Skeletal muscle satellite cell (primary cell): ENCODE measurements at regions not wholly inside any gene's neighbourhood (a gene's known extent, or its start where the extent isn't known, plus 50 kb on each side); places are given as distances from the start of the nearest gene placed in this dataset.
"Not testable (repeated sequence)": the region's sequence is repeated elsewhere in the genome, so short reads cannot be mapped to it uniquely, and the experiment has no call there.

Experiments used
- H3K27me3 ChIP-seq: 2 replicates; pipeline ENCODE4 v1.7.0; 2013; ENCODE audit warnings: low read length; ENCODE audit not compliant: control insufficient read depth, insufficient read depth
- H3K36me3 ChIP-seq: 2 replicates; pipeline ENCODE4 v1.7.0; 2013; ENCODE audit warnings: mild to moderate bottlenecking, control low read depth, low read length; ENCODE audit not compliant: insufficient read depth
- H3K4me1 ChIP-seq: 2 replicates; pipeline ENCODE4 v1.7.0; 2013; ENCODE audit warnings: low read length; ENCODE audit not compliant: control insufficient read depth, insufficient read depth
- H3K4me2 ChIP-seq: 2 replicates; pipeline ENCODE4 v1.7.0; 2013; ENCODE audit warnings: mild to moderate bottlenecking, low read length
- H3K4me3 ChIP-seq: 2 replicates; pipeline ENCODE4 v1.7.0; 2013; ENCODE audit warnings: low read length
- H3K9ac ChIP-seq: 2 replicates; pipeline ENCODE4 v1.7.0; 2013; ENCODE audit warnings: mild to moderate bottlenecking, low read depth, low read length, moderate library complexity
- H3K9me3 ChIP-seq: replicated peaks from 2 replicates; pipeline ENCODE4 v1.7.0; 2013; ENCODE audit warnings: mild to moderate bottlenecking, control low read depth, low read length

DNA sequence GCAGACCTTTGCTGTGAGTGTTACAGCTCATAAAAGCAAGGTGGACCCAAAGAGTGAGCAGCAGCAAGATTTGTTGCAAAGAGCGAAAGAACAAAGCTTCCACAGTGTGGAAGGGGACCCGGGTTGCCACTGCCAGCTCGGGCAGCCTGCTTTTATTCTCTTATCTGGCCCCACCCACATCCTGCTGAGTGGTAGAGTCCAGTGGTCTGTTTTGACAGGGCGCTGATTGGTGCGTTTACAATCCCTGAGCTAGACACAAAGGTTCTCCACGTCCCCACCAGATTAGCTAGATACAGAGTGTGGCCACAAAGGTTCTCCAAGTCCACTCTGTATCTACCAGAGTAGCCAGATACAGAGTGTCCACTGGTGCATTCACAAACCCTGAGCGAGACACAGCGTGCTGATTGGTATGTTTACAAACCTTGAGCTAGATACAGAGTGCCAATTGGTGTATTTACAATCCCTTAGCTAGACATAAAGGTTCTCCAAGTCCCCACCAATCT lies 86.2 kb upstream of the C15orf39 start:
- H3K9me3 ChIP-seq, H3K4me1 ChIP-seq, H3K9ac ChIP-seq, H3K36me3 ChIP-seq, H3K4me2 ChIP-seq, H3K4me3 ChIP-seq: not testable (repeated sequence)
- H3K27me3 ChIP-seq = peaks cover 11% of the 10 kb centered on the region

DNA sequence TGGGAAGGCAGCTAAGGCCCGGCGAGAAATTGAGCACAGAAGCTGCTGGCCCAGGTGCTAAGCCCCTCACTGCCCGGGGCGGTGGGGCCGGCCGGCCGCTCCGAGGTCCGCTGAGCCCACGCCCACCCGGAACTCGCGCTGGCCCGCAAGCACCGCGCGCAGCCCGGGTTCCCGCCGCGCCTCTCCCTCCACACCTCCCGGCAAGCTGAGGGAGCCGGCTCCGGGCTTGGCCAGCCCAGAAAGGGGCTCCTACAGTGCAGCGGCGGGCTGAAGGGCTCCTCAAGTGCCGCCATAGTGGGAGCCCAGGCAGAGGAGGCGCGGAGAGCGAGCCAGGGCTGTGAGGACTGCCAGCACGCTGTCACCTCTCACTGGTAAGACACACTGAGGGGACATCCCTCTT lies 85.5 kb upstream of the C15orf39 start:
- H3K36me3 ChIP-seq, H3K4me1 ChIP-seq, H3K4me2 ChIP-seq, H3K9ac ChIP-seq, H3K9me3 ChIP-seq, H3K4me3 ChIP-seq, H3K27me3 ChIP-seq: not testable (repeated sequence)

DNA sequence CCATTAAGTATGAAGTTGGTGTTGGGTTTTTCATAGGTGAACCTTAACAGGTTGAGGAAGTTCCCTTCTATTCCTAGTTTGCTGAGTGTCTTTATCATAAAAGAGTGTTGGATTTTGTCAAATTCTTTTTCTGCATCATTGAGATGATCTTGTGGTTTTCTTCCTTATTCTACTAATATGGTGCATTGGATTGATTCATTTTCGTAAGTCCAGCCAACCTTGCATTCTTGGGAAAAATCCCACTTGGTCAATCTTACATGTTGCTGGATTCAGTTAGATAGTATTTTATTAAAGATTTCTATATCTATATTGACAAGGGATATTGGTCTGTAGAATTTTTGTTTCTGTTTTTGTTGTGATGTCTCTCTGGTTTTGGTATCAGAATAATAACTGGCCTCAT lies 83.7 kb upstream of the C15orf39 start:
- no peak overlapping the region for H3K9ac ChIP-seq
- H3K4me3 ChIP-seq = no peak overlapping the region
- H3K4me2 ChIP-seq = no peak overlapping the region
- peaks cover 3% of the 10 kb centered on the region for H3K9me3 ChIP-seq
- H3K27me3 ChIP-seq = peaks cover 2% of the 10 kb centered on the region
- H3K36me3 ChIP-seq = no peaks in the 10 kb centered on the region
- H3K4me1 ChIP-seq = no peaks in the 10 kb centered on the region

DNA sequence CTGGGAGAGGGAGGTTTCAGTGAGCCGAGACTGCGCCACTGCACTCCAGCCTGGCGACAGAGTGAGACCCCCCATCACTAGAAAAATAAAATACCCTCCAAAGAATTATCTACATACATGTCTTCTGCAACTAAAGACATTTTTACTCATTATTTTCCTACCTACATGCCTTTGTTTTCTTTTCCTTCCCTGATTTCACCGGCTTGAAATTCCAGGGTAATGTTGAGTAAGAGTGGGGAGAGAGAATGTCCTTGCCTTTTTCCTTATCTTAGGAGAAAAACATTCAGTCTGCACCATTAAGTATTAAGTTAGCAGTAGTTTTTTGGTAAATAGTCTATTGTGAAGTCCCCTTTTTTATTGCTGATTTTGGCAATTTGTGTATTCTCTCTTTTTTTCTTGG lies 82.4 kb upstream of the C15orf39 start:
- not testable (repeated sequence) for H3K9me3 ChIP-seq, H3K4me2 ChIP-seq, H3K9ac ChIP-seq, H3K4me1 ChIP-seq, H3K4me3 ChIP-seq, H3K27me3 ChIP-seq, H3K36me3 ChIP-seq

DNA sequence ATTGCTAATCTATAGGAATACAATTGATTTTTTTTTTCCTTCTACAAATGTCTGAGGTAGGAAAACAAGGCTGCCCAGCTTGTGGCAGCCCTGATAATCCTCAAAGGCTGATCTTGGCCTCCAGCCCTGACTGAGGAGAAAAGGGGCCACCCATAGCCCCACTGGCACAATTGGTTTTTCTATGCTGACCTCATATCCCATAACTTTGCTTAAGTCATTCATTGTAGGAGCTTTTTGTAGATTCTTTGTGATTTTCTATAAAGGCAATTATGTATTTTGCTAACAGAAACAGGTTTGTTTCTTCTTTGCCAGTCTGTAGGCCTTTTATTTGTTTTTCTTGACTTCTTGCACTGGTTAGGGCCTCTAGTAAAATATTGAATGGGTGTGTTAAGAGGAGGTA lies 80.2 kb upstream of the C15orf39 start:
- H3K9me3 ChIP-seq = no peaks in the 10 kb centered on the region
- H3K36me3 ChIP-seq = no peaks in the 10 kb centered on the region
- H3K4me2 ChIP-seq = no peak overlapping the region
- no peak overlapping the region for H3K9ac ChIP-seq
- H3K4me3 ChIP-seq = no peak overlapping the region
- no peaks in the 10 kb centered on the region for H3K27me3 ChIP-seq
- no peaks in the 10 kb centered on the region for H3K4me1 ChIP-seq

DNA sequence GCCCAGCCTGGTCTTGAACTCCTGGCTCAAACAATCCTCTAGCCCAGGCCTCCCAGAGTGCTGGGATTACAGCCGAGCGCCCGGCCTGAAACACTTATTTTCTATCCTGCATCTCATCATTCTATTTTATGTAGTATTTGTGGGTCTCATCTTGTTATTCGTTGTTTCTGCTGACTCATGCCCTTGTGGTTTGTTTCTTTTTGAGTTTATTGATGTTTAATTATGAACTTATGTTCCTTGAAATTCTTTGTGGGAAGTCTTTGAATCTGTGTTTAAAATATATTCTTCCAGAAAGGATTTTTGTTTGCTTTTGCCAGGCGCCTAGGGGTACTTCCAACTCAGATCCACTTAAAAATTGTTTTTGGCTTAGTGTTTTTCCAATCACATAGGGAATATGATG lies 78.3 kb upstream of the C15orf39 start:
- H3K4me2 ChIP-seq = no peak overlapping the region
- no peaks in the 10 kb centered on the region for H3K4me1 ChIP-seq
- H3K9ac ChIP-seq = no peak overlapping the region
- no peaks in the 10 kb centered on the region for H3K36me3 ChIP-seq
- no peak overlapping the region for H3K4me3 ChIP-seq
- no peaks in the 10 kb centered on the region for H3K9me3 ChIP-seq
- H3K27me3 ChIP-seq = no peaks in the 10 kb centered on the region

DNA sequence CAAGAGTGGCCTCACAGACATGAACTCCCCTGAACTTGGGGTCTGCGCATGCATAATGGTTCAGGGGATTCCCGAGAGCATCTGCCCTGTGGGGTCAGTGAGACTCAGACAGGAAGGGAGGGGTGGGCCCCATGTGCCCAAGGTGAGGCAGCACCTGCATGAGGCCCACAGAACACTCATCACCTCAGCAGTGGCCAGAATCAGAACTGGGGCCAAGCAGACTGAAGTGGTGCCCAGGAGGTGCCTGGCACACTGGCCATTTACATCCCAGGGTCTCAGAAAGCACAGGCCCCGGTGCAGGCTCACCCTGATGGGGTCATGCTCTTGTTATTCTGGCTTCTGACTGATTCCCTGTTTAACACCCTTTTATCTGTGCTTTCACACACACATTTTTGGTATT lies 77.4 kb upstream of the C15orf39 start:
- not testable (repeated sequence) for H3K4me2 ChIP-seq, H3K4me3 ChIP-seq, H3K9ac ChIP-seq, H3K9me3 ChIP-seq, H3K4me1 ChIP-seq, H3K36me3 ChIP-seq, H3K27me3 ChIP-seq

DNA sequence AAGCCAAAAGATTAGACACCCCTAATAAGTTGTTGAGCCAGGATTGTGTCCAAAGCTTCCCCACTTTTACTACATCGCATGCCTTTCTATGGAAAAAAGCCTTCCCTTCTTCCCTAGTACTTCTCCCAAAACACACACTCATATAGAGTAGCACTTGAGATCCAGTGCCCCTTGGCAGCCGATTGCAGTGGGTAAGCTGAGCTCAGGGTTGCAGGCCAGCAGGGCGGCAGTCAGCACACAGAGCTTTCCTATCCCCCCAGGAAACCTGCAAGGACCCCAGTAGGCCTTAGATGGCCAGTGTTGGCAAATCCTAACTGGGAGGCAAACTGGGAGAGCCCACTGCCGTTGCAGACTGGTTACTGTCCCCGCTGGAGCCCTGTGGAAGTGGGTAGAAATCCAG lies 75.7 kb upstream of the C15orf39 start:
- no peaks in the 10 kb centered on the region for H3K27me3 ChIP-seq
- H3K4me2 ChIP-seq = no peak overlapping the region
- no peaks in the 10 kb centered on the region for H3K9me3 ChIP-seq
- H3K36me3 ChIP-seq = no peaks in the 10 kb centered on the region
- no peak overlapping the region for H3K9ac ChIP-seq
- H3K4me1 ChIP-seq = no peaks in the 10 kb centered on the region
- H3K4me3 ChIP-seq = no peak overlapping the region

DNA sequence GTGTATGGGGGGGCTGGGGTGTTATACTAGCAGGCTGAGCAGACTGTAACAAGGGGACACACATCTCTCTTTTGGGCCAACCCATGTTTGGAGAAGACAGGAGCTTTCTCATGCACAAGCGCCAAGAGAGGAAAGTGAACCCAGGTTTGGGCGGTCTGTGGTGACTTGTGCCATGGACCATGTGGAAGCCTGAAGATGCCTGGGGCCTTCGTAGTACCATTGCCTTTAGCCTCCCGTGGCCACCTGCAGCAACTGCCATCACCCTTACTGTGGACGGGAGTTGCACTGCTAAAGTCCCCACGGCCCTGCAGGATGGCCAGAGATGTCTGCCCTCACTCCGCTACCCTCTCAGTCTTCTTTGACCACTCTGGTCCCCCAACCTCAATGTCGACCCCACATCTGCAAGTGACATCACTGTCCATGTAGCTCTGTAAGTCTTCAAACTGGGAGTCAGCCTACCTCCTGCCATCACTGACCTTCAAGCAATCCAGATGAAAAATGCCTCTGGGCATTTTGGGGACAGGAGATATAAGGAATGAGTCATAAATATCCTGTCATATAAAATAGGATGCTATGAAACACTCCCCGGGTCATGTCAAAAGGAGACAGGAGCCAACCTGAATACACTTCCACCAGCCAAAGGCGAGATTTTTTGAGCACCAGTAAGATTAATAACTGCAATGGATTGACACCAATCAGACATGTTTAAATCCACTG lies 74.7 kb upstream of the C15orf39 start:
- H3K4me1 ChIP-seq = no peaks in the 10 kb centered on the region
- no peak overlapping the region for H3K9ac ChIP-seq
- no peaks in the 10 kb centered on the region for H3K36me3 ChIP-seq
- H3K4me3 ChIP-seq = no peak overlapping the region
- H3K9me3 ChIP-seq = no peaks in the 10 kb centered on the region
- H3K4me2 ChIP-seq = no peak overlapping the region
- no peaks in the 10 kb centered on the region for H3K27me3 ChIP-seq

DNA sequence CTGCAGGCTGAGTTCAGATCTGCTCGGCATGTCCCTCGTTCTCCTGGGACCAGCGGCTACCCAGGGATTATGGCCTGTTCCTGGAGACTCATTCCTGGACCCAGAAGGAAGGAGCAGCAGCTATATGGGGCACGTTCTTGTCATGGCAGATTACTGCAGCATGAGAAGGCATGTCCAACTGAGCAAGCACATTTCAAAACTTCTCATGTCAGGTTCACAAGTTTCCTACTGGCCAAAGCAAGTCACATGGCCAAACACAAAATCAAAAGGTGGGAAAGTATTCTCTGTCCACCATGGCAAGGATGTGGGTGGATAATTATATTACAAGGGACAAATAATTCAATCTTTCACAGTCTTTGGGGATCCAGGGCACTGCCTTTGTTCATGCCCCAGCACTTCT lies 71.9 kb upstream of the C15orf39 start:
- H3K27me3 ChIP-seq = no peaks in the 10 kb centered on the region
- no peak overlapping the region for H3K4me3 ChIP-seq
- H3K9ac ChIP-seq = no peak overlapping the region
- no peaks in the 10 kb centered on the region for H3K9me3 ChIP-seq
- H3K4me1 ChIP-seq = no peaks in the 10 kb centered on the region
- no peak overlapping the region for H3K4me2 ChIP-seq
- H3K36me3 ChIP-seq = no peaks in the 10 kb centered on the region

DNA sequence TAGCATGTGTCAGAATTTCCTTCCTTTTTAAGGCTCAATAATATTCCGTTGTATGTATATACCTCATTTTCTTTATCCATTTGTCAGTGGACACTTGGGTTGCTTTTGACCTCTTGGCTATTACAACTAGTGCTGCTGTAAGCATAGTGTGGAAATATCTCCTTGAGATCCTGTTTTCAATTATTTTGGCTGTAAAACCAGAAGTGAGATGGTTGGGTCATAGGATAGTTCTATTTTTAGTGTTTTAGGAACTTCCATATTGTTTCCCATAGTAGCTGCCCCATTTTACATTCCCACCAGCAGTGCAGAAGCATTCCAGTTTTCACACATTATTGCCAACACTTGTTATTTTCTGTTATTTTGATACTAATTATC lies 70.4 kb upstream of the C15orf39 start:
- Histone ChIP-seq H3K4me1 (no peaks in the 10 kb centered on the region), H3K9ac (no peak overlapping the region)

DNA sequence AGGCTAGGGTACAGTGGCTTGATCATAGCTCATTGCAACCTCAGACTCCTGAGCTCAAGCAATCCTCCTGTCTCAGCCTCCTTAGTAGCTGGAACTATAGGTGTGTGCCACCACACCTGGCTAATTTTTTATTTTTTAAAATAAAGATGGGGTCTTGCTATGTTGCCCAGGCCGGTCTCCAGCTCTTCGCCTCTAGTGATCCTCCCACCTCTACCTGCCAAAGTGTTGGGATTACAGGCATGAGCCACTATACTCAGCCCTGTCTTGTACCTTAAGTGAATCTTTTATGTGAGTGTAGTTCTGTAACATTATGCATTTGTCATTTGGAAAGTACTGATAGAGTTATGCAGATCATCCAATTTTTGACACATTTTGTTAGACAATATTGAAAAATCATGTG lies 66.9 kb upstream of the C15orf39 start:
- Histone ChIP-seq H3K36me3 (no peaks in the 10 kb centered on the region), H3K4me1 (peaks cover 10% of the 10 kb centered on the region), H3K27me3 (peaks cover 5% of the 10 kb centered on the region), H3K4me3 (no peak overlapping the region), H3K9ac (no peak overlapping the region), H3K9me3 (no peaks in the 10 kb centered on the region), H3K4me2 (no peak overlapping the region)

More for the DNA sequence above, 70.4 kb upstream of the C15orf39 start:
- Histone ChIP-seq H3K4me3 (no peak overlapping the region), H3K36me3 (no peaks in the 10 kb centered on the region), H3K27me3 (no peaks in the 10 kb centered on the region), H3K9me3 (no peaks in the 10 kb centered on the region), H3K4me2 (no peak overlapping the region)
